UCSD-AML1 (cell line): ENCODE measurements at regions not wholly inside any gene's neighbourhood (a gene's known extent, or its start where the extent isn't known, plus 50 kb on each side); places are given as distances from the start of the nearest gene placed in this dataset.
"Not testable (repeated sequence)": the region's sequence is repeated elsewhere in the genome, so short reads cannot be mapped to it uniquely, and the experiment has no call there.

Experiments used
- DNase-seq: peaks from one replicate; lab custom pipeline; 2025; ENCODE audit not compliant: unreplicated experiment; lab: John Stamatoyannopoulos, UW

GRCh38 chr13:78098249-78098648 is 179.6 kb upstream of the EDNRB start:
- DNase-seq: no peak

DNA sequence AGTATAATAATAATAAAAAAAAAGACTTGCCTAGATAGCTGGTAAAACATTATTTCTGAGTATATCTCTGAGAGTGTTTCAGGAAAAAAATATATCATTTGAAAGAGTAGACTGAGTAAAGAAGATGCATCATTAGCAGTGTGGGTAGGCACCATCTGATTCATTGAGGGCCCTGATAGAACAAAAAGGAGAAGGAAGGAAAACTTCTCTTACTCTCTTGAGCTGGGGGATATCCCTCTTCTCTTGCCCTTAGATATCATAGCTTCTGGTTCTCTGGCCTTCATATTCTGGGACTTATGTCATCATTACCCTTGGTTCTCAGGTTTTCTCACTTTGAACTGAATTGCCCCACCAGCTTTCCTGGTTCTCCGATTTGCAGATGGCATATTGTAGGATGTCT is 177.6 kb upstream of the EDNRB start:
- no peak for DNase-seq

DNA sequence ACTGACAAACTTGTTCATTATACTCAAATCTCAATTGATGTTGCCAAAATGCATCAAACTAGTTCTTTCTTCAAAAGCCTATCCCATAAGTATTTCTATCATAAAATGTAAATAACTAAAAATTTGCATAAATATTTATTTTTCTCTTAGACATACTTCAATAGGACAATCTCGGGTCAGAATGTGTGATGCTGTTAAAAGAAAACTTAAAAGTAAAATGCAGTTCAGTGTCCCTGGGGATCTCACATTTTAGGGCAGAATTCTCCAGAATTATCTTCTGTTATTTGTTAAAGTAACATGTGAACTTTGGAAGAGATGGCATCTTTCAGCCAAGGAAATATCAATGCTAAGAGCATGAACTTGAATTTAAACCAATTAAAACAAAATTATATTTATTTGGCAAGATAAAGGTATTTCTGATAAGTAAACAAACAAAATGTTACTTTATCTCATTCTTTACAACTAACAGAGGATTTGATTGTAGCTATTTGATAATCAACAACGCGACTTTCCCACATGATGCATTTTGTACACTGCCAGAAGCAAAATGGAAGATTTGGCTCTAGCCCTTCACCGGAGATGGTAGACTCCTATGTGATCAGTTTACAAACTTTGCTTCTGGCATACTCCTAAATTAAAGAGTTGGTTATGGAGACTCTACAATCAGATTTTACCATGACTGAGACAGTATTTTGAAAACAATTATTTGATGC is 169.5 kb upstream of the EDNRB start:
- DNase-seq: no peak

- no peak for DNase-seq
Measured at GRCh38 chr13:78085434-78086225, 167.0 kb upstream of the EDNRB start.

- no peak for DNase-seq
Measured at GRCh38 chr13:78084401-78084800, 165.8 kb upstream of the EDNRB start.

- no peak for DNase-seq
Measured at GRCh38 chr13:78078168-78078567, 159.5 kb upstream of the EDNRB start.

GRCh38 chr13:78067290-78067689 is 148.7 kb upstream of the EDNRB start:
- no peak for DNase-seq

DNA sequence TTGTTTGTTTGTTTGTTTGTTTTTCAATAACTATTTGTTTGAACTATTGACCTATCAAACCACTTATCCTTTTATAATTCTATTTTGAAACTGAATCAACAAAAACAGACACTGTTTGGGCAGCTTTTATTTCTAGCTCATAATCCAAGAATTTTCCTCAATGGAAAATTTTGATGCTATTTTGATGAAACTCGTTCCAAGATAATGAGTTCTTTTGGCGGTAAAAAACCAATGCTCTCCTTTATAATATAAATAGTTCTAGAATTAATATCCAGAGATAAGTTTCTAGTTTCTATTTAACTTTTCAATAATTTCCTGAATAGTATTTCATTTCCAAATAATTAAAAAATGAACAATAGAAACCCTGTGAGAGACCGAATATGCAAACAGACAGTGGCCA is 146.5 kb upstream of the EDNRB start:
- DNase-seq: no peak

DNA sequence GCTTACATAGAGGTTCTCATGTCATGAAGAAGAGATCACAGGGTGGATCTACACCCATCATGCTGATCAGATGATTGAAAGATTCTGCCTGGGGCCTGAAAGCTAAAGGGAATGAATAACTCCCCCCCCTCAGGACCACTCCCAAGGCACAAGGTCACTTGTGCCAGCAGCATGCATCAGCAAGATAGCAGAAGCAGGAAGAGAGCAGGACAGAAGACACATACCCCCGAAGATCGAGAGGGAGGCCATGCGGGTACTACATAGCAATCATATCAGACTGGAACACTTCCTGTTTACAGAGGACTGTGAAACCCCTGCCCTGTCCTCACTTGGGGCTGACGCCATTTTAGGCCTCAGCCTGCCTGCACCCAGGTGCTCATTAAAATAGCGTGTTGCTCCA is 143.2 kb upstream of the EDNRB start:
- no peak for DNase-seq

- DNase-seq: no peak
Measured at GRCh38 chr13:78060966-78061365, 142.3 kb upstream of the EDNRB start.

DNA sequence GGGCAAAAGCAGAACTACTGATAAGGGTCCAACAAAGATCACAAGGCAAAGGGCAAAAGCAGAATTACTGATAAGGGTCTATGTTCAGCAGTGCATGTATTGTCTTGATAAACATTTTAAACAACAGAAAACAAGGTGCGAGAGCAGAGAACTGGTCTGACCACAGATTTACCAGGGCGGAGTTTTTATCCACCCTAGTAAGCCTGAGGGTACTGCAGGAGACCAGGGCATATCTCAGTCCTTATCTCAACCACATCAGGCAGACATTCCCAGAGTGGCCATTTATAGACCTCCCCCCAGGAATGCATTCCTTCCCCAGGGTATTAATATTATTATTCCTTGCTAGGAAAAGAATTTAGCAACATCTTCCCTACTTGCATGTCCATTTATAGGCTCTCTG is 138.2 kb upstream of the EDNRB start:
- not testable (repeated sequence) for DNase-seq

- DNase-seq: no peak
Measured at GRCh38 chr13:78054157-78054556, 135.5 kb upstream of the EDNRB start.

GRCh38 chr13:78047151-78047550 is 128.5 kb upstream of the EDNRB start:
- DNase-seq: no peak

DNA sequence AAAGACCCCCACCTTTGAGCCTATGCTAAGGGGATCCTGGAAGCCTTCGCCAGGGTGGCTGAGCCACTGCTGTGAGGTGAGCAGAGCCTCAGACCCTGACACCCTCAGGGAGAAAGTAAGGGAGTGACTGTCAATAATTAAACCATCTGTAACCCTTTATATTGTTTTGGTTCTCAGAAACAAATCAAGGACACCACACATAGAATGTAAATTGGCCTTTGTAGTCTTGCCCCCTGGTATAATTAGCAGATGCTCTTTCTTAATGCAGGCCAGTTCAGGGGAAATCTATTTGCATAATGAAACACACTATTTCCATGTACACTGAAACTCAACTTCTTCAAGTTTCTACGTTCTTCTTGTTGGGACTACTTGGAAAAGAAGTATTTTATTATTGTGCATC is 127.7 kb upstream of the EDNRB start:
- no peak for DNase-seq

GRCh38 chr13:78045916-78046315 is 127.3 kb upstream of the EDNRB start:
- DNase-seq: no peak

GRCh38 chr13:78041366-78041765 is 122.7 kb upstream of the EDNRB start:
- DNase-seq: not testable (repeated sequence)

GRCh38 chr13:78040205-78040830 is 121.7 kb upstream of the EDNRB start:
- no peak for DNase-seq

- no peak for DNase-seq
Measured at GRCh38 chr13:78036841-78037240, 118.2 kb upstream of the EDNRB start.

GRCh38 chr13:78035500-78035899 is 116.9 kb upstream of the EDNRB start:
- DNase-seq: no peak

GRCh38 chr13:78033509-78033908 is 114.9 kb upstream of the EDNRB start:
- DNase-seq: no peak

- DNase-seq: no peak
Measured at GRCh38 chr13:78032132-78032531, 113.5 kb upstream of the EDNRB start.

DNA sequence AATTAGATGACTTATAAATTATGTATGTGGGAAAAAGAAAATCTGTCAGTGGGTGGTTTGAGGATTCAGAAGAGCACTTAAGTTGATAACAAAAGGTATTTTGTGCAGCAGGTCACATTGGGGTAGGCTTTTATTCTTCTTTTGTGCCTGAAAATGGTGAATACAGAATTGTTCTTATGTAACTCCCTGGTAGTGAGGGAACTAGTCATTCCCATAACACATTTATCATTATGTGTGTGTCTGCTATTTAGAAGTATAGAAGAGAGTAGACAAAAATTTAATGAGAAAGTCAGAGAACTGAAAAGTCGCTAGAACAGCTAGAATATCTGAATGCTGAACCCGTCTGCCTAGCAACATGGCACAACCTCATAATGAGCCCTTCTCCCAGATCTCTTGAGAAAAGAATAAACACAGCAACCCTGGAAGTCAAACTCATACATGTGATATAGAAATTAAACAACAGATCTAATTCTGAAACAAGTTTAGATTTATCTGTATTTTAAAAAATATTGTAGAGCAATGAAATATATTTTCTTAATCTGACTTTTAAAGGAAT is 111.8 kb upstream of the EDNRB start:
- no peak for DNase-seq
